IMR-90 (cell line): ENCODE measurements at regions not wholly inside any gene's neighbourhood (a gene's known extent, or its start where the extent isn't known, plus 50 kb on each side); places are given as distances from the start of the nearest gene placed in this dataset.

Source experiments
- ATAC-seq: fragments of 200-7000 bp; cut with Tn5 transposase; 2 replicates; pipeline ENCODE4 v1.9.1; 2020; ENCODE audit warnings: low read depth, mild to moderate bottlenecking, moderate library complexity
- BruUV-seq: library from RNA; stranded (reverse); fragments of 400-500 nt; replicated peaks from 2 replicates; lab custom pipeline; 2021; lab: Mats Ljungman, UMichigan
- CTCF ChIA-PET: fragments of 300-600 bp; formaldehyde crosslinking; extraction: SDS; loops from one replicate; lab custom pipeline; 2021; ENCODE audit warnings: antibody characterized with exemption; lab: Yijun Ruan, JAX
- POLR2A ChIA-PET: fragments of 300-600 bp; sonication (Branson Sonifier 250); formaldehyde crosslinking; loops from one replicate; lab custom pipeline; 2022; ENCODE audit warnings: antibody characterized with exemption; ENCODE audit not compliant: unreplicated experiment; lab: Charles Lee
- DNase-seq: peaks from one replicate; pipeline ENCODE4 v3.0.0; 2013
- H2AFZ ChIP-seq: replicated peaks from 2 replicates; pipeline ENCODE3; 2013; ENCODE audit warnings: low read length, mild to moderate bottlenecking; ENCODE audit not compliant: poor library complexity
- H2AK5ac ChIP-seq: 2 replicates; pipeline ENCODE4 v1.6.1; 2013; ENCODE audit warnings: low read depth, low read length, inconsistent platforms
- H2AK9ac ChIP-seq: replicated peaks from 2 replicates; pipeline ENCODE3; 2013; ENCODE audit warnings: mild to moderate bottlenecking, low read depth, low read length, moderate library complexity; ENCODE audit not compliant: poor library complexity
- H2BK120ac ChIP-seq: 2 replicates; pipeline ENCODE4 v1.6.1; 2013; ENCODE audit warnings: low read depth, low read length, inconsistent platforms
- H2BK15ac ChIP-seq: 3 replicates; pipeline ENCODE4 v1.6.1; 2013; ENCODE audit warnings: low read depth, low read length, inconsistent platforms
- H2BK20ac ChIP-seq: 2 replicates; pipeline ENCODE4 v1.6.1; 2013; ENCODE audit warnings: low read depth, mild to moderate bottlenecking, inconsistent platforms, low read length, moderate library complexity
- H2BK5ac ChIP-seq: 2 replicates; pipeline ENCODE4 v1.6.1; 2013; ENCODE audit warnings: mild to moderate bottlenecking, low read depth, low read length, inconsistent platforms; ENCODE audit not compliant: poor library complexity, severe bottlenecking
- H3K14ac ChIP-seq: replicated peaks from 2 replicates; pipeline ENCODE4 v1.6.1; 2013; ENCODE audit warnings: low read depth, low read length, inconsistent platforms
- H3K18ac ChIP-seq: 2 replicates; pipeline ENCODE4 v1.6.1; 2013; ENCODE audit warnings: low read depth, low read length, control low read depth
- H3K23ac ChIP-seq: 2 replicates; pipeline ENCODE4 v1.6.1; 2013; ENCODE audit warnings: low read depth, low read length, inconsistent platforms
- H3K27ac ChIP-seq: 2 replicates; pipeline ENCODE4 v1.5.1; 2013; ENCODE audit warnings: mild to moderate bottlenecking, control low read depth, low read length; ENCODE audit not compliant: insufficient read depth
- H3K27me3 ChIP-seq: 2 replicates; pipeline ENCODE4 v1.6.1; 2013; ENCODE audit warnings: low read length; ENCODE audit not compliant: control insufficient read depth, insufficient read depth
- H3K36me3 ChIP-seq: 2 replicates; pipeline ENCODE4 v1.6.1; 2013; ENCODE audit warnings: low read length, mixed read lengths; ENCODE audit not compliant: control insufficient read depth, insufficient read depth
- H3K4ac ChIP-seq: 2 replicates; pipeline ENCODE4 v1.6.1; 2013; ENCODE audit warnings: low read depth, low read length, inconsistent platforms
- H3K4me1 ChIP-seq: 2 replicates; pipeline ENCODE4 v1.6.1; 2013; ENCODE audit warnings: low read length, mixed read lengths; ENCODE audit not compliant: control insufficient read depth, insufficient read depth
- H3K4me2 ChIP-seq: 2 replicates; pipeline ENCODE4 v1.6.1; 2013; ENCODE audit warnings: low read depth, mild to moderate bottlenecking, control low read depth, low read length, moderate library complexity
- H3K4me3 ChIP-seq: 2 replicates; pipeline ENCODE4 v1.5.1; 2013; ENCODE audit warnings: low read depth, mild to moderate bottlenecking, control low read depth, low read length, moderate library complexity; ENCODE audit not compliant: insufficient read depth
- H3K56ac ChIP-seq: 2 replicates; pipeline ENCODE4 v1.6.1; 2013; ENCODE audit warnings: low read length, inconsistent platforms; ENCODE audit not compliant: insufficient read depth; ENCODE audit errors: extremely low read depth
- H3K79me1 ChIP-seq, 2 experiments: 2 replicates each; pipeline ENCODE4 v1.6.1; 2013; ENCODE audit warnings: low read length in 2 of 2, inconsistent platforms in 1 of 2, low read depth in 1 of 2
- H3K9ac ChIP-seq: 2 replicates; pipeline ENCODE4 v1.6.1; 2013; ENCODE audit warnings: low read depth, low read length, control low read depth
- H3K9me1 ChIP-seq: 2 replicates; pipeline ENCODE4 v1.6.1; 2013; ENCODE audit warnings: low read length, inconsistent platforms; ENCODE audit not compliant: insufficient read depth
- H3K9me3 ChIP-seq: 2 replicates; pipeline ENCODE4 v1.6.1; 2013; ENCODE audit warnings: low read length; ENCODE audit not compliant: control insufficient read depth, insufficient read depth
- H4K20me1 ChIP-seq: 2 replicates; pipeline ENCODE4 v1.6.1; 2013; ENCODE audit warnings: low read length, inconsistent platforms; ENCODE audit not compliant: insufficient read depth
- H4K5ac ChIP-seq: 2 replicates; pipeline ENCODE4 v1.6.1; 2013; ENCODE audit warnings: mild to moderate bottlenecking, low read depth, low read length, control low read depth
- H4K8ac ChIP-seq, 2 experiments: 2 replicates each; pipeline ENCODE4 v1.6.1; 2013; ENCODE audit warnings: low read depth in 2 of 2, low read length in 2 of 2, control low read depth in 1 of 2, inconsistent platforms in 1 of 2
- H4K91ac ChIP-seq: 2 replicates; pipeline ENCODE4 v1.6.1; 2013; ENCODE audit warnings: low read depth, low read length, inconsistent platforms; ENCODE audit not compliant: insufficient read depth
- BHLHE40 ChIP-seq: fragments of 150-350 bp; IDR thresholded peaks from 2 replicates; pipeline ENCODE4 v1.6.1; 2016; ENCODE audit warnings: mild to moderate bottlenecking, low read depth, low read length
- CEBPB ChIP-seq: IDR thresholded peaks from 2 replicates; pipeline ENCODE4 v1.6.1; 2012; ENCODE audit warnings: low read depth, low read length, improper control_type of control experiment
- CHD1 ChIP-seq: IDR thresholded peaks from 2 replicates; pipeline ENCODE4 v1.6.1; 2012; ENCODE audit warnings: low read depth, low read length, improper control_type of control experiment
- CTCF ChIP-seq: conservative IDR thresholded peaks from 2 replicates; pipeline ENCODE4 v1.5.1; 2012; ENCODE audit warnings: mild to moderate bottlenecking, low read depth, low read length, improper control_type of control experiment
- ELK1 ChIP-seq: fragments of 150-350 bp; IDR thresholded peaks from 2 replicates; pipeline ENCODE4 v1.6.1; 2016; ENCODE audit warnings: low read depth, mild to moderate bottlenecking, low read length, moderate library complexity, borderline replicate concordance
- FOS ChIP-seq: fragments of 150-350 bp; IDR thresholded peaks from 2 replicates; pipeline ENCODE4 v1.6.1; 2016; ENCODE audit warnings: low read depth, low read length
- MAFK ChIP-seq: IDR thresholded peaks from 2 replicates; pipeline ENCODE4 v1.6.1; 2012; ENCODE audit warnings: low read depth, low read length, improper control_type of control experiment
- MAZ ChIP-seq: IDR thresholded peaks from 2 replicates; pipeline ENCODE4 v1.6.1; 2012; ENCODE audit warnings: low read depth, mild to moderate bottlenecking, low read length, improper control_type of control experiment, moderate library complexity, borderline replicate concordance
- MXI1 ChIP-seq: IDR thresholded peaks from 2 replicates; pipeline ENCODE4 v1.6.1; 2012; ENCODE audit warnings: low read depth, mild to moderate bottlenecking, low read length, moderate library complexity, borderline replicate concordance
- NFE2L2 ChIP-seq: fragments of 150-350 bp; IDR thresholded peaks from 2 replicates; pipeline ENCODE4 v1.6.1; 2016; ENCODE audit warnings: low read depth, mild to moderate bottlenecking, low read length
- POLR2A ChIP-seq: IDR thresholded peaks from 2 replicates; pipeline ENCODE4 v1.6.1; 2012; ENCODE audit warnings: mild to moderate bottlenecking, low read depth, low read length
- RAD21 ChIP-seq: IDR thresholded peaks from 2 replicates; pipeline ENCODE4 v1.6.1; 2012; ENCODE audit warnings: low read length, improper control_type of control experiment
- RCOR1 ChIP-seq: IDR thresholded peaks from 2 replicates; pipeline ENCODE4 v1.6.1; 2012; ENCODE audit warnings: mild to moderate bottlenecking, low read length, improper control_type of control experiment; ENCODE audit not compliant: insufficient replicate concordance
- RFX5 ChIP-seq: IDR thresholded peaks from 2 replicates; pipeline ENCODE4 v1.8.0; 2012; ENCODE audit warnings: low read depth, mild to moderate bottlenecking, low read length, moderate library complexity
- SMC3 ChIP-seq: fragments of 150-350 bp; IDR thresholded peaks from 2 replicates; pipeline ENCODE4 v1.6.1; 2016; ENCODE audit warnings: low read depth, mild to moderate bottlenecking, antibody characterized with exemption, low read length, moderate library complexity
- USF2 ChIP-seq: fragments of 150-350 bp; IDR thresholded peaks from 2 replicates; pipeline ENCODE4 v1.6.1; 2017; ENCODE audit warnings: mild to moderate bottlenecking, antibody characterized with exemption, low read length, low read depth
- WGBS, 2 experiments: methylation state at CpG; one replicate each; pipeline versions ENCODE4 v1.1.5 to v1.1.7; 2013; ENCODE audit warnings: missing lambda C conversion rate in 2 of 2; ENCODE audit not compliant: insufficient read length in 1 of 2; ENCODE audit errors: extremely low coverage in 2 of 2; 5-methylcytosine and 5-hydroxymethylcytosine counted together
- dilution Hi-C: fragments of 300-500 bp; cut with HindIII; formaldehyde crosslinking; loops from one replicate; pipeline ENCODE4 v1.14.3; 2018; ENCODE audit warnings: low sequenced_read_pairs; ENCODE audit not compliant: unreplicated experiment
- in situ Hi-C: fragments of 300-500 bp; cut with MboI; formaldehyde crosslinking; loops from 3 replicates; pipeline ENCODE4 v1.14.3; 2019; ENCODE audit warnings: low sequenced_read_pairs, inconsistent platforms, mixed read lengths
- intact Hi-C: fragments of 100-400 bp; cut with micrococcal nuclease; formaldehyde crosslinking; loops from 2 replicates; pipeline ENCODE4 v1.10.0; 2022

GRCh38 chr2:217016796-217017419 is 157.0 kb upstream of the TNP1 start:
- no peak overlapping the region for H3K4ac ChIP-seq
- H3K4me3 ChIP-seq: no peak overlapping the region
- peak overlapping the region; percentile 33; the same call in 1 of the 2 replicates for H2AK5ac ChIP-seq
- no peak overlapping the region for H3K14ac ChIP-seq
- 100% methylated on average over 3 of the region's 7 CpGs; no CpG with 5 or more reads in 1 of the 2 experiments for WGBS, 2 experiments
- peaks cover 2% of the 10 kb centered on the region; the same call in 1 of the 2 replicates for H3K4me1 ChIP-seq
- in situ Hi-C loops (no loop called here), dilution Hi-C loops (no loop called here), intact Hi-C loops (no loop called here)
- no peak overlapping the region for H3K4me2 ChIP-seq
- H4K5ac ChIP-seq: no peak overlapping the region
- no peak overlapping the region for H3K9ac ChIP-seq
- H3K27ac ChIP-seq: peak overlapping the region; percentile 25; the same call in 1 of the 2 replicates
- no peak overlapping the region; the same call in 1 of the 2 replicates for H3K18ac ChIP-seq
- H3K56ac ChIP-seq: no peak overlapping the region
- peaks cover 2% of the 10 kb centered on the region; the same call in 1 of the 2 replicates for H3K27me3 ChIP-seq
- H2AK9ac ChIP-seq: no peak overlapping the region
- no peak overlapping the region for H3K23ac ChIP-seq
- ChIA-PET CTCF (no interaction called here), POLR2A (no interaction called here)
- no peaks in the 10 kb centered on the region for H3K79me1 ChIP-seq
- H2AFZ ChIP-seq: peak overlapping the region; percentile 65
- H3K9me3 ChIP-seq: no peaks in the 10 kb centered on the region
- no peaks in the 10 kb centered on the region for H4K20me1 ChIP-seq
- H3K36me3 ChIP-seq: no peaks in the 10 kb centered on the region
- DNase-seq: peak; percentile 2
- ATAC-seq: no peak
- TF ChIP-seq RAD21 (no peak), ELK1 (no peak), NFE2L2 (no peak), MXI1 (no peak), USF2 (no peak), RCOR1 (no peak), CTCF (no peak), MAZ (no peak), BHLHE40 (no peak), CEBPB (no peak), FOS (no peak), RFX5 (no peak), SMC3 (no peak), POLR2A (no peak), CHD1 (no peak), MAFK (no peak)
- no peak overlapping the region; a peak in 1 of 4 replicates for H4K8ac ChIP-seq
- H2BK20ac ChIP-seq: no peak overlapping the region
- no peak overlapping the region for H2BK5ac ChIP-seq
- no peaks in the 10 kb centered on the region for H3K9me1 ChIP-seq
- no peak overlapping the region for H2BK15ac ChIP-seq
- H2BK120ac ChIP-seq: no peak overlapping the region; the same call in 1 of the 2 replicates
- no TSS peak for BruUV-seq
- no peak overlapping the region for H4K91ac ChIP-seq
